Ascending aorta (tissue), 2 donors: ENCODE measurements at regions not wholly inside any gene's neighbourhood (a gene's known extent, or its start where the extent isn't known, plus 50 kb on each side); places are given as distances from the start of the nearest gene placed in this dataset.

Experiments
- DNase-seq, 2 donors: peaks; one replicate each; pipeline ENCODE4 v3.0.0-alpha.2; 2019; ENCODE audit warnings: low spot score in 2 of 2
- H3K27ac ChIP-seq, 2 donors: fragments of 200-600 bp; sonication (generic); one replicate each; pipeline ENCODE4 v1.5.1; 2016 to 2017; ENCODE audit warnings: mild to moderate bottlenecking in 1 of 2
- H3K27me3 ChIP-seq: fragments of 200-600 bp; sonication (generic); one replicate; pipeline ENCODE4 v1.5.1; 2017
- H3K36me3 ChIP-seq, 2 donors: fragments of 200-600 bp; sonication (generic); one replicate each; pipeline ENCODE4 v1.5.1; 2016
- H3K4me1 ChIP-seq, 2 donors: fragments of 200-600 bp; sonication (generic); one replicate each; pipeline ENCODE4 v1.5.1; 2016 to 2017; ENCODE audit warnings: mild to moderate bottlenecking in 1 of 2
- H3K4me3 ChIP-seq, 2 donors: fragments of 200-600 bp; sonication (generic); one replicate each; pipeline ENCODE4 v1.5.1; 2016 to 2017; ENCODE audit warnings: mild to moderate bottlenecking in 1 of 2
- H3K9me3 ChIP-seq, 2 donors: fragments of 200-600 bp; sonication (generic); one replicate each; pipeline ENCODE4 v1.5.1; 2016
- intact Hi-C: fragments of 100-400 bp; cut with DNase I; formaldehyde crosslinking; loops from one replicate; pipeline ENCODE4 v1.15.1; 2023
- TF ChIP-seq, protein P1 (sequence below), 3 experiments: fragments of 200-600 bp in 2 of 3; fragments of 450-650 bp in 1 of 3; sonication (generic) in 2 of 3; IDR thresholded peaks; one replicate each; pipeline ENCODE4 v1.5.1; 2016 to 2019; ENCODE audit warnings: antibody characterized with exemption in 3 of 3, mild to moderate bottlenecking in 1 of 3, moderate library complexity in 1 of 3

- Histone ChIP-seq H3K4me1 (no peaks in the 10 kb centered on the region), H3K9me3 (no peaks in the 10 kb centered on the region), H3K36me3 (no peaks in the 10 kb centered on the region), H3K27me3 (no peaks in the 10 kb centered on the region), H3K27ac (no peak overlapping the region), H3K4me3 (no peak overlapping the region)
- intact Hi-C loops = no loop called here
- TF ChIP-seq, protein P1, sequence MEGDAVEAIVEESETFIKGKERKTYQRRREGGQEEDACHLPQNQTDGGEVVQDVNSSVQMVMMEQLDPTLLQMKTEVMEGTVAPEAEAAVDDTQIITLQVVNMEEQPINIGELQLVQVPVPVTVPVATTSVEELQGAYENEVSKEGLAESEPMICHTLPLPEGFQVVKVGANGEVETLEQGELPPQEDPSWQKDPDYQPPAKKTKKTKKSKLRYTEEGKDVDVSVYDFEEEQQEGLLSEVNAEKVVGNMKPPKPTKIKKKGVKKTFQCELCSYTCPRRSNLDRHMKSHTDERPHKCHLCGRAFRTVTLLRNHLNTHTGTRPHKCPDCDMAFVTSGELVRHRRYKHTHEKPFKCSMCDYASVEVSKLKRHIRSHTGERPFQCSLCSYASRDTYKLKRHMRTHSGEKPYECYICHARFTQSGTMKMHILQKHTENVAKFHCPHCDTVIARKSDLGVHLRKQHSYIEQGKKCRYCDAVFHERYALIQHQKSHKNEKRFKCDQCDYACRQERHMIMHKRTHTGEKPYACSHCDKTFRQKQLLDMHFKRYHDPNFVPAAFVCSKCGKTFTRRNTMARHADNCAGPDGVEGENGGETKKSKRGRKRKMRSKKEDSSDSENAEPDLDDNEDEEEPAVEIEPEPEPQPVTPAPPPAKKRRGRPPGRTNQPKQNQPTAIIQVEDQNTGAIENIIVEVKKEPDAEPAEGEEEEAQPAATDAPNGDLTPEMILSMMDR (IDR thresholded peaks at IDR 0.05) = no peak
- DNase-seq = no peak
Observed at GRCh38 chr13:111410232-111411021, 90.0 kb downstream of the TEX29 start.

DNA sequence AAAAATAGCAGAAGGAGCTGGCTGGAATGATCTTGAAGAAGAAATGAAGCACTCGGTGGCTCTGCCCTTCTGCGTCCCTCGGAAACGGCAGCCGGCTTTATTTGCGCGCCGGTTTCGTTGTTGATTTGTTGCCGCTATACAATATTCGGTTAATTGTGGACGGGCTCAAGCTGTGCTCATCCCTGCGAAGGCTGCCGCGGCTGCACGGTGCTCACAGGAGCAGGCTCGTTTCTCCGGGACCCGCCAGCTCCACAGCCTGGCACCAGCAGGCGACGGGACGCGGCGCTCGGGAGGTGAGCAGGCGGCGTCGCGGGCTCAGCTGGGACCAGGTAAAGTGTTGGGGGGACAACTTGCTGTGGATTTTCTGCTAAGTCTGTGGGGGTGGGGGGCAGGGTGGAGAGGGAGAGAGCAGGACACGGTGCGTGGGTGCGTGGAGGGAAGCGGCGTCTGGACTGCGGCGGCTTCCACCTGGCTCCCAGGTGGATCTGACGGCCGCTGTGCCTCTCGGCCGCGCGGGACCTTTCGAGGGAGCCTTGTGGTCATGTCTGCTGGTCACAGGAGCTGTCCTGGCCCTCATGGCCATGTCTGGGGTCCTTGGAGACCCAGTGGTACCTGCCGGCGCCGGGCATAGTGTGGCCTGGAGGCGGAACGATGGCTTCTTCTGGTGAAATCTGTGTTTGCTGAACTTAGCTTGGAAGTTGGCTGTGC, 90.9 kb downstream of the TEX29 start:
- Histone ChIP-seq H3K4me3 (no peak overlapping the region), H3K27me3 (no peaks in the 10 kb centered on the region), H3K27ac (no peak overlapping the region), H3K36me3 (no peaks in the 10 kb centered on the region), H3K9me3 (no peaks in the 10 kb centered on the region), H3K4me1 (no peaks in the 10 kb centered on the region)
- TF ChIP-seq, protein P1 (IDR thresholded peaks at IDR 0.05) = no peak
- intact Hi-C loops = no loop called here
- DNase-seq = no peak

- no peaks in the 10 kb centered on the region for H3K27me3 ChIP-seq
Observed at GRCh38 chr13:111411919-111412650, 91.6 kb downstream of the TEX29 start.

DNA sequence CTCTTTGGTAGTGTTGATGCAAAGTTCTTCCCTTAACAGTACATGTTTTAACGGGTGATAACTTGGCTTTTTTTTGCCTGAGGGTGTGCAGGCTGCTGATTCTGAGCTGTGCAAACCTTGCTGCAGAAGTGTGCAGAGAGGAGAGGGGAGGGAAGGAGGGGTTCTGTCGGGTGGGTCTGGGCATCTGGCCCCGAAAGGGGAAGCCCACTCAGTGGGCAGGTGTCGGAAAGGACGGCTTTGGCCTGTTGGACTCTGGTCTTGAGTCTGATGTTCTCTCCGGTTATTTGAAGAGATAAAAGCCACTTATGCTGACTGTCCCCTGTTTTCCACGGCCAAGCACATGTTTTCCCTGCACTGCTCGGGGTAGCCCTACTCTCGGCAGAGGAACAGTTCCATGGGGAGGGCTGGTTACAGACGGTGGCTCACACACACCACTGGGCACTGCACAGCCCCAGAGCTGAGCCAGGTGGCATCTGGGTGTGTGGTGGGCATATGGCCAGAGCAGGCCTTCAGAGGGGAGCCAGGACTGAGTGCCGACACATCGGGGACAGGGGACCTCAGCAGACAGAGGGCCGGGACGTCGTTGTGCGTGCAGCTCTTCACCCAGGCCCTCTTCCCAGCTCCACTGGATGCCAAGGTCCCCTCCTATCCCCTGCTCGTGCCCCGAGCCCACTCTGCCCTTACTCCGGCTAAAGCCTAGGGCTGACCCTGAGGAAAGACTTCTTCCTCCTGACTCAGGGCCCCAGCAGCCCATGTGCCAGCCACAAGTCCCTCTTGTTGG, 93.2 kb downstream of the TEX29 start:
- H3K9me3 ChIP-seq = no peaks in the 10 kb centered on the region
- no peak for DNase-seq
- intact Hi-C loops = no loop called here
- H3K4me3 ChIP-seq = no peak overlapping the region
- H3K27me3 ChIP-seq = no peaks in the 10 kb centered on the region
- no peaks in the 10 kb centered on the region for H3K36me3 ChIP-seq
- no peaks in the 10 kb centered on the region for H3K4me1 ChIP-seq
- TF ChIP-seq, protein P1 (IDR thresholded peaks at IDR 0.05) = no peak
- H3K27ac ChIP-seq = no peak overlapping the region

More at GRCh38 chr13:111411919-111412650, 91.6 kb downstream of the TEX29 start:
- no peak for DNase-seq
- no peaks in the 10 kb centered on the region for H3K9me3 ChIP-seq
- H3K4me3 ChIP-seq = no peak overlapping the region
- no peaks in the 10 kb centered on the region for H3K4me1 ChIP-seq
- H3K36me3 ChIP-seq = no peaks in the 10 kb centered on the region
- no peak overlapping the region for H3K27ac ChIP-seq
- intact Hi-C loops = no loop called here
- TF ChIP-seq, protein P1 (IDR thresholded peaks at IDR 0.05) = no peak

GRCh38 chr13:111414341-111414740, 93.9 kb downstream of the TEX29 start:
- TF ChIP-seq, protein P1 (IDR thresholded peaks at IDR 0.05) = no peak
- DNase-seq = no peak
- Histone ChIP-seq H3K9me3 (no peaks in the 10 kb centered on the region), H3K4me3 (no peak overlapping the region), H3K27ac (no peak overlapping the region), H3K27me3 (no peaks in the 10 kb centered on the region), H3K4me1 (no peaks in the 10 kb centered on the region), H3K36me3 (no peaks in the 10 kb centered on the region)
- intact Hi-C loops = no loop called here
